GM12878 (cell line): ENCODE measurements at regions not wholly inside any gene's neighbourhood (a gene's known extent, or its start where the extent isn't known, plus 50 kb on each side); places are given as distances from the start of the nearest gene placed in this dataset.

Experiments
- ATAC-seq: fragments of 200-7000 bp; cut with Tn5 transposase; 3 replicates; pipeline ENCODE4 v1.9.1; 2020; ENCODE audit warnings: mild to moderate bottlenecking, moderate library complexity
- BruUV-seq: library from RNA; stranded (reverse); fragments of 400-500 nt; replicated peaks from 2 replicates; lab custom pipeline; 2021; lab: Mats Ljungman, UMichigan
- CTCF ChIA-PET: fragments of 300-600 bp; sonication (Branson Sonifier 250); formaldehyde crosslinking; extraction: SDS; loops from one replicate; lab custom pipeline; 2021; ENCODE audit warnings: inconsistent platforms; lab: Yijun Ruan, JAX
- POLR2A ChIA-PET: fragments of 350-600 bp; formaldehyde crosslinking; extraction: SDS; loops from one replicate; lab custom pipeline; 2021; ENCODE audit warnings: inconsistent platforms; lab: Charles Lee
- RAD21 ChIA-PET: fragments of 300-600 bp; sonication (Branson Sonifier 250); formaldehyde crosslinking; loops from one replicate; lab custom pipeline; 2023; ENCODE audit warnings: antibody characterized with exemption; ENCODE audit not compliant: unreplicated experiment; lab: Charles Lee
- SMC1A ChIA-PET: fragments of 300-600 bp; sonication (Branson Sonifier 250); formaldehyde crosslinking; loops from one replicate; lab custom pipeline; 2023; ENCODE audit not compliant: unreplicated experiment, uncharacterized antibody; lab: Charles Lee
- DNase-seq: peaks from one replicate; pipeline ENCODE4 v3.0.0-alpha.2; 2011; ENCODE audit warnings: low read depth, low spot score
- FAIRE-seq: peaks from 3 replicates; lab custom pipeline; 2011; peaks lifted over from hg19 to GRCh38; lab: Jason Lieb, UNC
- H2AFZ ChIP-seq: 2 replicates; pipeline ENCODE4 v1.6.0; 2011; ENCODE audit warnings: low read depth, low read length, control low read depth; ENCODE audit not compliant: control insufficient read depth
- H3K27ac ChIP-seq: 2 replicates; pipeline ENCODE4 v1.5.1; 2011; ENCODE audit warnings: control low read depth; ENCODE audit not compliant: control insufficient read depth, insufficient read depth
- H3K27me3 ChIP-seq, 2 experiments: replicated peaks in 1 of 2; 2 replicates each; pipeline versions ENCODE4 v1.6.0 to v1.6.1; 2011; ENCODE audit warnings: low read length in 1 of 2; ENCODE audit not compliant: control insufficient read depth in 2 of 2, insufficient read depth in 2 of 2
- H3K36me3 ChIP-seq, 2 experiments: 2 replicates each; pipeline ENCODE4 v1.5.1; 2011; ENCODE audit warnings: low read length in 1 of 2; ENCODE audit not compliant: control insufficient read depth in 2 of 2, insufficient read depth in 2 of 2
- H3K4me1 ChIP-seq: 2 replicates; pipeline ENCODE4 v1.6.1; 2011; ENCODE audit warnings: mild to moderate bottlenecking, low read length, moderate library complexity, mixed read lengths; ENCODE audit not compliant: control insufficient read depth, insufficient read depth
- H3K4me2 ChIP-seq: 2 replicates; pipeline ENCODE4 v1.6.0; 2011; ENCODE audit warnings: control low read depth; ENCODE audit not compliant: control insufficient read depth, insufficient read depth
- H3K4me3 ChIP-seq: fragments of 200-600 bp; sonication (generic); 2 replicates; pipeline ENCODE4 v1.5.1; 2016
- H3K79me2 ChIP-seq: 2 replicates; pipeline ENCODE4 v1.6.0; 2011; ENCODE audit warnings: low read length; ENCODE audit not compliant: control insufficient read depth, insufficient read depth
- H3K9ac ChIP-seq: 2 replicates; pipeline ENCODE4 v1.8.0; 2011; ENCODE audit warnings: low read length, control low read depth, mixed read lengths; ENCODE audit not compliant: control insufficient read depth, insufficient read depth
- H3K9me3 ChIP-seq: replicated peaks from 3 replicates; pipeline ENCODE4 v1.5.1; 2011; ENCODE audit warnings: mild to moderate bottlenecking, low read length; ENCODE audit not compliant: control insufficient read depth, insufficient read depth
- H4K20me1 ChIP-seq: 2 replicates; pipeline ENCODE4 v1.6.0; 2011; ENCODE audit not compliant: control insufficient read depth, insufficient read depth
- BCL11A ChIP-seq: IDR thresholded peaks from 2 replicates; pipeline ENCODE4 v1.6.1; 2011; ENCODE audit warnings: low read depth, low read length
- CBX3 ChIP-seq: fragments of 200-600 bp; sonication (generic); IDR thresholded peaks from 2 replicates; pipeline ENCODE4 v1.6.1; 2016; ENCODE audit warnings: low read depth, borderline replicate concordance
- CBX5 ChIP-seq: sonication (generic); IDR thresholded peaks from 2 replicates; pipeline ENCODE4 v1.6.1; 2016; ENCODE audit warnings: low read depth, moderate library complexity, mild to moderate bottlenecking, inconsistent platforms
- EP300 ChIP-seq, 2 experiments: fragments of 150-350 bp in 1 of 2; IDR thresholded peaks; 2 replicates each; pipeline ENCODE4 v1.6.1; 2011 to 2012; ENCODE audit warnings: low read depth in 2 of 2, low read length in 2 of 2, borderline replicate concordance in 1 of 2, improper control_type of control experiment in 1 of 2, inconsistent platforms in 1 of 2; ENCODE audit not compliant: control insufficient read depth in 1 of 2
- FOXK2 ChIP-seq: fragments of 450-650 bp; IDR thresholded peaks from 2 replicates; pipeline ENCODE4 v1.6.1; 2017; ENCODE audit warnings: mild to moderate bottlenecking, moderate library complexity
- JUND ChIP-seq: IDR thresholded peaks from 2 replicates; pipeline ENCODE4 v1.6.1; 2012; ENCODE audit warnings: low read depth, mild to moderate bottlenecking, low read length, improper control_type of control experiment, moderate library complexity
- NRF1 ChIP-seq: conservative IDR thresholded peaks from 2 replicates; pipeline ENCODE4 v1.6.1; 2011; ENCODE audit warnings: mild to moderate bottlenecking, low read depth, low read length, improper control_type of control experiment
- POU2F2 ChIP-seq: IDR thresholded peaks from 3 replicates; pipeline ENCODE4 v1.6.1; 2011; ENCODE audit warnings: low read depth, mild to moderate bottlenecking, low read length, borderline replicate concordance
- RFX5 ChIP-seq: IDR thresholded peaks from 2 replicates; pipeline ENCODE4 v1.6.1; 2011; ENCODE audit warnings: low read depth, low read length, improper control_type of control experiment
- SP1 ChIP-seq: IDR thresholded peaks from one replicate; pipeline ENCODE4 v1.6.1; 2011; ENCODE audit warnings: low read depth, low read length
- SPI1 ChIP-seq: IDR thresholded peaks from 2 replicates; pipeline ENCODE4 v1.6.1; 2011; ENCODE audit warnings: low read depth, mild to moderate bottlenecking, low read length, moderate library complexity, borderline replicate concordance; ENCODE audit not compliant: insufficient read depth
- SRF ChIP-seq, 2 experiments: IDR thresholded peaks; 2 replicates each; pipeline ENCODE4 v1.6.1; 2011; ENCODE audit warnings: low read depth in 2 of 2, low read length in 2 of 2, mild to moderate bottlenecking in 1 of 2, moderate library complexity in 1 of 2
- TCF12 ChIP-seq: IDR thresholded peaks from 2 replicates; pipeline ENCODE4 v1.6.1; 2011; ENCODE audit warnings: low read depth, mild to moderate bottlenecking, low read length
- TCF3 ChIP-seq: IDR thresholded peaks from 2 replicates; pipeline ENCODE4 v1.6.1; 2012; ENCODE audit warnings: low read depth, mild to moderate bottlenecking, low read length, borderline replicate concordance; ENCODE audit not compliant: insufficient read depth
- ZNF274 ChIP-seq: IDR thresholded peaks from one replicate; pipeline ENCODE4 v1.8.0; 2011; ENCODE audit not compliant: insufficient read length, insufficient read depth
- WGBS: methylation state at CpG from one replicate; pipeline ENCODE4 v1.1.6; 2016; ENCODE audit warnings: low lambda C conversion rate; ENCODE audit not compliant: insufficient replicate concordance, insufficient coverage; ENCODE audit errors: missing lambda C conversion rate; 5-methylcytosine and 5-hydroxymethylcytosine counted together
- in situ Hi-C: fragments of 300-500 bp; cut with MboI; formaldehyde crosslinking; loops from 9 replicates; pipeline ENCODE4 v1.14.3; 2018; ENCODE audit warnings: mixed read lengths
- intact Hi-C: fragments of 100-400 bp; cut with micrococcal nuclease; formaldehyde crosslinking; loops from one replicate; pipeline ENCODE4 v1.14.2; 2022; ENCODE audit not compliant: unreplicated experiment
- TF ChIP-seq, protein P1 (sequence below): fragments of 450-650 bp; IDR thresholded peaks from 2 replicates; pipeline ENCODE4 v1.6.1; 2017; ENCODE audit warnings: mild to moderate bottlenecking, low read depth, inconsistent platforms; ENCODE audit not compliant: poor library complexity, severe bottlenecking
- TF ChIP-seq, protein P2 (sequence below): fragments of 450-650 bp; IDR thresholded peaks from 2 replicates; pipeline ENCODE4 v1.6.1; 2017; ENCODE audit warnings: mild to moderate bottlenecking
- TF ChIP-seq, protein P3 (sequence below): IDR thresholded peaks from 2 replicates; pipeline ENCODE4 v1.6.1; 2011; ENCODE audit warnings: borderline replicate concordance, low read depth, mild to moderate bottlenecking, moderate library complexity, low read length; ENCODE audit not compliant: insufficient read depth, poor library complexity, severe bottlenecking

DNA sequence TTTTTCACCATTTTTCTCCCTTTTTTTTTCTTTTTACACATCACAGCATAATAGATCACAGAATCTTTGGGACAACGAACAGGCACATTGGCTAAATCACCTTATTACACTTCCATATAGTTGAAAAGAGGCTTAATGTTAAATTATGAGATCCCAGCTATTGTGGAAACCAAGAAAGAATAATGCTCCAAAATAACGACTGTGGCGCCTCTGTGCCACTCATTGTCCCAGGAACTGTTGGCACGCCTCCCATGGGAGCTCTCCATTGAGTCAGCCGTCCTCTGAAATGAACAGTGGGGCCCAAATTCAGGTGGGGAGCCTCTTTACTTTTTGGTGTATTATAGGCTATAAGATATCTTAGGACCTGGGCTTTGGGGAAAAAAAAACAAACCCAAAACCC is 82.2 kb upstream of the NFIB start (continued):
- TF ChIP-seq, protein P1, sequence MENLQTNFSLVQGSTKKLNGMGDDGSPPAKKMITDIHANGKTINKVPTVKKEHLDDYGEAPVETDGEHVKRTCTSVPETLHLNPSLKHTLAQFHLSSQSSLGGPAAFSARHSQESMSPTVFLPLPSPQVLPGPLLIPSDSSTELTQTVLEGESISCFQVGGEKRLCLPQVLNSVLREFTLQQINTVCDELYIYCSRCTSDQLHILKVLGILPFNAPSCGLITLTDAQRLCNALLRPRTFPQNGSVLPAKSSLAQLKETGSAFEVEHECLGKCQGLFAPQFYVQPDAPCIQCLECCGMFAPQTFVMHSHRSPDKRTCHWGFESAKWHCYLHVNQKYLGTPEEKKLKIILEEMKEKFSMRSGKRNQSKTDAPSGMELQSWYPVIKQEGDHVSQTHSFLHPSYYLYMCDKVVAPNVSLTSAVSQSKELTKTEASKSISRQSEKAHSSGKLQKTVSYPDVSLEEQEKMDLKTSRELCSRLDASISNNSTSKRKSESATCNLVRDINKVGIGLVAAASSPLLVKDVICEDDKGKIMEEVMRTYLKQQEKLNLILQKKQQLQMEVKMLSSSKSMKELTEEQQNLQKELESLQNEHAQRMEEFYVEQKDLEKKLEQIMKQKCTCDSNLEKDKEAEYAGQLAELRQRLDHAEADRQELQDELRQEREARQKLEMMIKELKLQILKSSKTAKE, result no peak
- TF ChIP-seq RFX5, result no peak

DNA sequence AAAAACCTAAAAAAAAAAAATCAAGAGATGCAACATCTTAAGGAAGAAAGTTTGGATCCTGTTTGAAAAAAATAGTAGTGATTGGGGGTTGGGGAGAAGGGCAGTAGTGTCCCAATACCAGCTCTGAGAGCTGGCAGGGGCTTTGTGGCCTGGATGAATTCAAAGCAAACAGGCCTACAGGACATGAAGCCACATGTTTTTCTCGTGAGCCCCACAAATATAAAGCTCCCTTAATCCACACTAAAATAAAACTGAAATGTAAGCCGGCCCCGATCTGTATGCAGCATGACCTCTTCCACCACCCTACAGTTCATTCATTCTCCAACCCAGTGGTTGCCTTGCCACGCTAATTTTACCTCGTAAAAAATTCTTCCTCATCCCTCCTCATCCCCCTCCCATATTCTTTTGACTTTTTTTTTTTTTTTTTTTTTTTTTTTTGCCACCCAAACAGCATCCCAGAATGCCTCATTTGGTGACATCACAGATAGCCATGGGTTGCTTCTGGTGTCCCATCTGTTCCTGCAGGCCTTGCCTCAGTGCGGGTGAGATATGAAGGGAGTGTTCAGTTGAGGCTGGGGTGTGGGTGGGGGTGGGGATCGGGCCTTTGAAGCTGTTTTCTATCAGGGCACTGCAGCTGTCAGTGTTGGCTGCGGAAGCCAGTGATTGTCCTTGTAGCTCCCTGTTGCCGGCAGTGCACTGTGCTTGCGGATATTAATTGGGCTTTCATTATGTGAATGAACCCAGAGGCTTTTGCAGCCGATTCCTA is 81.6 kb upstream of the NFIB start:
- RAD21 ChIA-PET, result no interaction called here
- FAIRE-seq (no peak), DNase-seq (no peak), ATAC-seq (no peak)
- no TSS peak for BruUV-seq
- no peaks in the 10 kb centered on the region for H3K79me2 ChIP-seq
- no peak overlapping the region for H3K4me3 ChIP-seq
- in situ Hi-C loops (no loop called here), intact Hi-C loops (no loop called here)
- no peaks in the 10 kb centered on the region for H3K9me3 ChIP-seq
- 43% methylated on average over 11 of the region's 11 CpGs for WGBS
- no peak overlapping the region for H2AFZ ChIP-seq
- H3K27ac ChIP-seq, result no peak overlapping the region
- CTCF ChIA-PET, result no interaction called here
- no peak overlapping the region for H3K9ac ChIP-seq
- H4K20me1 ChIP-seq, result no peaks in the 10 kb centered on the region
- H3K4me1 ChIP-seq, result no peaks in the 10 kb centered on the region
- POLR2A ChIA-PET, result no interaction called here
- H3K4me2 ChIP-seq, result no peak overlapping the region
- H3K36me3 ChIP-seq, result no peaks in the 10 kb centered on the region
- H3K27me3 ChIP-seq, result no peaks in the 10 kb centered on the region
- SMC1A ChIA-PET, result interaction anchor here (0.7 kb wide), 1 partner anchor 160 kb away, joined by 3 read pairs; no protein-coding TSS in a partner anchor
- TF ChIP-seq NRF1, result no peak
- no peak for TF ChIP-seq SPI1
- no peak for TF ChIP-seq TCF3
- no peak for TF ChIP-seq CBX3
- no peak for TF ChIP-seq BCL11A
- no peak for TF ChIP-seq ZNF274
- TF ChIP-seq POU2F2, result no peak
- TF ChIP-seq, protein P2, sequence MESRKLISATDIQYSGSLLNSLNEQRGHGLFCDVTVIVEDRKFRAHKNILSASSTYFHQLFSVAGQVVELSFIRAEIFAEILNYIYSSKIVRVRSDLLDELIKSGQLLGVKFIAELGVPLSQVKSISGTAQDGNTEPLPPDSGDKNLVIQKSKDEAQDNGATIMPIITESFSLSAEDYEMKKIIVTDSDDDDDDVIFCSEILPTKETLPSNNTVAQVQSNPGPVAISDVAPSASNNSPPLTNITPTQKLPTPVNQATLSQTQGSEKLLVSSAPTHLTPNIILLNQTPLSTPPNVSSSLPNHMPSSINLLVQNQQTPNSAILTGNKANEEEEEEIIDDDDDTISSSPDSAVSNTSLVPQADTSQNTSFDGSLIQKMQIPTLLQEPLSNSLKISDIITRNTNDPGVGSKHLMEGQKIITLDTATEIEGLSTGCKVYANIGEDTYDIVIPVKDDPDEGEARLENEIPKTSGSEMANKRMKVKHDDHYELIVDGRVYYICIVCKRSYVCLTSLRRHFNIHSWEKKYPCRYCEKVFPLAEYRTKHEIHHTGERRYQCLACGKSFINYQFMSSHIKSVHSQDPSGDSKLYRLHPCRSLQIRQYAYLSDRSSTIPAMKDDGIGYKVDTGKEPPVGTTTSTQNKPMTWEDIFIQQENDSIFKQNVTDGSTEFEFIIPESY, result no peak
- TF ChIP-seq JUND, result no peak
- TF ChIP-seq FOXK2, result no peak
- TF ChIP-seq EP300 (IDR thresholded peaks at IDR 0.05; ENCODE audit: borderline replicate concordance in 1 of 2, control insufficient read depth in 1 of 2, low read depth in 2 of 2, low read length in 2 of 2), result no peak
- no peak for TF ChIP-seq SP1
- no peak for TF ChIP-seq SRF (IDR thresholded peaks at IDR 0.05; ENCODE audit: low read depth in 2 of 2, low read length in 2 of 2)
- TF ChIP-seq, protein P3, sequence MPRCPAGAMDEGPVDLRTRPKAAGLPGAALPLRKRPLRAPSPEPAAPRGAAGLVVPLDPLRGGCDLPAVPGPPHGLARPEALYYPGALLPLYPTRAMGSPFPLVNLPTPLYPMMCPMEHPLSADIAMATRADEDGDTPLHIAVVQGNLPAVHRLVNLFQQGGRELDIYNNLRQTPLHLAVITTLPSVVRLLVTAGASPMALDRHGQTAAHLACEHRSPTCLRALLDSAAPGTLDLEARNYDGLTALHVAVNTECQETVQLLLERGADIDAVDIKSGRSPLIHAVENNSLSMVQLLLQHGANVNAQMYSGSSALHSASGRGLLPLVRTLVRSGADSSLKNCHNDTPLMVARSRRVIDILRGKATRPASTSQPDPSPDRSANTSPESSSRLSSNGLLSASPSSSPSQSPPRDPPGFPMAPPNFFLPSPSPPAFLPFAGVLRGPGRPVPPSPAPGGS, result no peak
- no peak for TF ChIP-seq TCF12
- no peak for TF ChIP-seq CBX5
